NCI-H774 (cell line): ENCODE measurements at regions not wholly inside any gene's neighbourhood (a gene's known extent, or its start where the extent isn't known, plus 50 kb on each side); places are given as distances from the start of the nearest gene placed in this dataset.

ENCODE experiments used
- DNase-seq: peaks from one replicate; lab custom pipeline; 2025; lab: John Stamatoyannopoulos, UW

DNA sequence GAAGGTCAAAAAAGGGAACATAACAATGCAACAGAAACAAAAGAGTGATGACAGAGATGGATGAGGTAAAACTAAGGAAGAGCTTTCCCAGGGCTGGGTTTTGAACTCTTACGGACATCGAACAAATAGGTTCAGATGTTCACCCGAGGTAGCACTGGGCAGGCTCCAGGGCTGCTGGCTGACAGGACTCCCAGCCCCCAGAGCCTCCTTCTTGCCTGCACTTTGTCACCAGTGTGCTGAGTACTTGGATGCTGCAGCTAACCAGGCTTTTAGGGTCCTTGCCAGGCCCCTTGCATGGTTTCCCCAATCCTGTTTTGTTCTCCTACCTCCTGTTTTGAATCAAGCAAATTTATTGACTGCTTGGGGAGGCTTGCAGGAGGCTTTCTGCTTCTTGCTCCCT lies 322.9 kb downstream of the DYSF start:
- DNase-seq = no peak

DNA sequence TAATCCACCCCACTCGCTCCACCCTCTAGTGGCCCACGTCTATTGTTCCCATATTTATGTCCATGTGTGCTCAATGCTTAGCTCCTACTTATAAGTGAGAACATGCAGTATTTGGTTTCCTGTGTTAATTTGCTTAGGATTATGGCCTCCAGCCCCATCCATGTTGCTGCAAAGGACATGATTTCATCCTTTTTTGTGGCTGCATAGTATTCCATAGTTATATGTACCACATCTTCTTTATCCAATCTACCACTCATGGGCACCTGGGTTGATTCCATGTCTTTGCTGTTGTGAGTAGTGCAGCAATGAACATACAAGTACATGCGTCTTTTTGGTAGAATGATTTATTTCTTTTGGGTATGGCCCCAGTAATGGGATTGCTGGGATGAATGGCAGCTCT lies 319.9 kb downstream of the DYSF start:
- no peak for DNase-seq

DNA sequence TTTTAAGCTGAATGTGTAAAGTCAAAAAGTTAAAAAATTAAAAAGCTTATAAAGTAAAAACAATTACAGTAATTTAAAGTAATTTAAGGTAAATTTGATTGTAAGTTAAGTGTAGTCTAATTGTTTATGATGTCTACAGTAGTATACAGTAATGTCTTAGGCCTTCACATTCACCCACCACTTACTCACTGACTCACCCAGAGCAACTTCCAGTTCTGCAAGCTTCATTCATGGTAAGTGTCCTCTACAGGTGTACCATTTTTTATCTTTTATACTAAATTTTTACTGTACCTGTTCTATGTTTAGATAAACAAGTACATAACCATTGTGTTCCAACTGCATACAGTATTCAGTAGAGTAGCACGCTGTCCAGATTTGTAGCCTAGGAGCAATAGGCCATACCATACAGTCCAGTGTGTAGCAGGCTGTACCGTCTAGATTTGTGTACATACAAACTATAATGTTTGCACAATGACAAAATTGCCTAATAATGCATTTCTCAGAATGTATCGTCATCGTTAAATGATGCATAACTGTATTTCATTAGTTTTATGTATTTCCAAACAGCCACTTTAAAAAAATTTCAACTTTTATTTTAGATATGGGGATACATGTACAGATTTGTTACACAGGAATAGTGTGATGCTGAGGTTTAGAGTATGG lies 319.3 kb downstream of the DYSF start:
- DNase-seq = no peak

DNA sequence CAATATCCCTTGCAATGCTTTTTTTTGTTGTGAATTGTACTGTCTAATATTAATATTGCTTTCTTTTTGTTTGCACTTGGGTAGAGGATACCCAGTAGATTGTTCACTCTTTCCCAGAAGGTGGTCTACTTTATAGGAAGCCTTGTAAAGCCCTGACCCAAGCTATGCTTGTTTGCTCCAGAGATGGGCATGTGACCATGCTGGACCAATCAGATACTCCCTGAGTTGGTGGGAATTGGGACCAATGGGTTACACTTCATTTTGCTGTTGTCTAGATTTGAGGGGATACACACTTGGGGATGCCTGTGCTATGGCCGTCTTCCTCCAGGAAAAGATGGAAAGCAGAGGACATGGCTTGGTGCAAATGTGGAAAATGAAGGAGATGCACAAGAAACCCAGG lies 314.3 kb downstream of the DYSF start:
- DNase-seq = no peak

DNA sequence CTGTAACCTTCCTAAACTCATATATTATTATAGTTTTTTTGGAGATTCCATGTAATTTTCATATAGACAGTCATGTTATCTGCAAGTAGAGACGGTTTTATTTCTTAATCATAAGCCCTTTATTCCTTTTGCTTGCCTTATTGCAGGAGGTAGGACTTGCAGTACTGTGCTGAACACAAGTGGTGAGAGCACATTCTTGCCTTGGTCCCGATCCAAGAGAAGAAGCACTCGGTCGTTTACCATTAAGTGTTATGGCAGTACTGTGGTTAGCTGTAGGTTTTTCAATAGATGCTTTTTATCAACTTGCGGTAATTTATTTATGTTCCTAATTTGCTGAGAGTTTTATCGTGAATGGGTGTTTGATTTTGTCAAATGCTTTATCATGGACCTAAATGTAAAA lies 305.7 kb downstream of the DYSF start:
- DNase-seq = no peak

DNA sequence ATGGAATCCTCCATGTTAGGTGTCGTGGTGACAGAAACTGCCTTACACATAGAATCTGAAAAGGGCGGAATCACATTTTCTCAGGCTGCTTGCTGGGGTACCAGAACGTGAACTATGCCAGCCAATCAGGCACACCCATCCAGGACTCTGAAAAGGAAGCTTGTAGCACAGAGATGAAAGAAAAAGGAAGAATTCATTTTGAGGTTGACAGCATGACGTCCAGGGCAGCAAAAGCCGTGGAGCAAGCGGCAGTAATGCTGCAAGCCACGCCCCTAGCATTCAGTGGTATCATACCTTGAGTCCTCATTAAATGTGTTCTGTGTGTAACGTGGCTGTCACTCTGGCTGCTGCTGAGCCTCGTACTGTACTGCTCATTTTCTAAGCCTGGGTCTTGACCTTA lies 304.0 kb downstream of the DYSF start:
- DNase-seq = no peak

DNA sequence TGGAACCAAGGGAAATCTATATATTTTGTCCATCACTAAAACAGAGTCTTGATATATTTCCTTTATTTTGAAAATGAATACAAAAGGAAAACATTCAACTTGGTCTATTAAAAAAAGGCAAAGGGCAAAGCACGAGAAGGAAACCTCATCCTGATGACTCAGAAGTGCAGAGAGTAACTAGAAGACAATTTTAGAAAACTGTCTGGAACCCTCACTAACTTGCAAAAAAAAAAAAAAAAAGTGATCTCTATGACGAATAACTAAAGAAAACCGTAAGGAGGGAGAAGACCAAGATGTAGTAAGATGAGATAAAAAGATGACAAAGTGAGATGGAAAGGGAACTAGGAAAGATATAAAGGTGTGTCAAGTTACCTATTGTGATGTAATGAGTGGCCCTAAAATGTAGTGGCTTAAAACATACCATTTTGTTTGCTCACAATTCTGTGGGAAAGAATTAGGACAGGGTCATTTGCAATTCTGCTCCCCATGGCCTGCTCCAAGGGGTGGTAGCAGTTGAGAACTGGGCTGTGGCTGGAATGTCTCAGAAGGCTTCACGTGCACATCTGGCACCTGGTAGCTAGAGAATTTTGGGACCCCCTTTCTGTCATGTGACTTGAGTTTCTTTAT lies 303.0 kb downstream of the DYSF start:
- no peak for DNase-seq

DNA sequence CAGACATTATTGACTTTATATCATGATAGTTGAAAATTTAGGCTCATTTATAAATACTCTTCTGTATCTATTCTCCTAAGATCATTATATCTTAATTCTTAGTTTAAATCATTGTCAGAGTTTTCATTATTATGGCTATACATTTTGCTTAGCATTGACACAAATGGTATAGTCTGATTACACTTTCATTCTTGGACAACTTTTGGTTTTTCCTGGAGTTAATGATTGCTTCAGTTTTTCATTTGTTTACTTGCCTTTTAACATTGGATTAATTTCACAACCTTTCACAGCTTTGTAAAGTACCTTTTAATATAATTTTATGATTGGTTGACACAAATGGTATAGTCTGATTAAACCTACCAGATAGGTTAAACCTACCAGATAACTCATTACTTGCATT lies 298.2 kb downstream of the DYSF start:
- DNase-seq = no peak

DNA sequence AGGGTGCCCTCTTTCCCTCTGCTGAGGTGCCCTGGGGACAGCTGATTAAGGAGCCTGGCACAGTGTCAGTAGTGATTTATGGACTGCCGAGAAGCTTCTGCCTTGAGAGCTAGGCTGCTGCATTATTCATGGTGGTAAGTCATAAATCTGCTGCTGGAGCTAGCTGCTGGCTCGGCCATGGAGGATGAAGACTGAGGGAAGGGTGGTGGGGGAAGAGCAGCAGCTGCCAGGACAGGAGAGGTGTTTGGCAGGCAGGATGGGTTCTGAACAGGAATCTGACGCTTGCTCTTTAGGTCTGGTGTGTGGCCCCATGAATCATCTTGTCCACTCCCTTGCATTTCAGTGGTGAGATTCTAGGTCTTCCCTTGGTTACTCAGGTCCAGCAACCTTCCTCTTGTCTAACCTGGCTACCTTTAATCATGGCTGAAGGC lies 296.3 kb downstream of the DYSF start:
- DNase-seq = no peak

DNA sequence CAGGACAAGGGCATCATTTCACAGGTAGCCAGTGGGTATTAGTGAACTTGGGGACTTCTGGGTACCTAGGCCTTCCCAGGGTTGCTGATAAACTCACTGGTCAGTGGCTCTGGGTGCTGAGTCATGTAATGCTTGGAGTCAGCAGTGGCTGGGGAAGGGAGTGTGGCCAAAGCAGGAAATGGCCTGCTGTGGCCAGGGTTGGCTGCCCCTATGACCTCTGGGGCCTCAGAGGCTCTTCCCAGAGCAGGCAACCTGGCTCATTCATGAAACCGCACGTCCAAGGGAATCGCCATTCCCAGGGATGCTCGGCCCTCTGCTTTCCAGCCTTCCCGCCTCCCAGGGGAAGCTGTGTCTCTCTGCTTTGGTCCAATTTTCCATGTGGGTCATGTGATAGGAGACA lies 294.9 kb downstream of the DYSF start:
- no peak for DNase-seq

DNA sequence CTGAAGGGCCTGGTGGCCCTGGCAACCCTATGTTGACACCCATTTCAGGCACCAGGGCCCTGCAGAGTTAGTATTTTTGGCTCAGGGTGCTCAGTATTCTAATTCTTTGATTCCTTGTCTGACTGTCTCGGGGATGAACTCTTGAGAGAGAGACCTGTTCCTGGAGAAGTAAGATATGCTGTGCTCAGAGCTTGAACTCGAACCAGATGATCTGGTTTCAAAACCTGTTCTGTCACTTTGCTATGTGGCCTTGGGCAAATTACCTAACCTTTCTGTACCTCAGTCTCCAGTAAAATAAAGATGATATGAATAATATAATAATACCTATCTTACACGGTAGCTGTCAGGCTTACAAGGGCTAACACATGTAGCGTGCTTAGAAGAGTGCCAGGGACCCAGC lies 294.2 kb downstream of the DYSF start:
- no peak for DNase-seq

DNA sequence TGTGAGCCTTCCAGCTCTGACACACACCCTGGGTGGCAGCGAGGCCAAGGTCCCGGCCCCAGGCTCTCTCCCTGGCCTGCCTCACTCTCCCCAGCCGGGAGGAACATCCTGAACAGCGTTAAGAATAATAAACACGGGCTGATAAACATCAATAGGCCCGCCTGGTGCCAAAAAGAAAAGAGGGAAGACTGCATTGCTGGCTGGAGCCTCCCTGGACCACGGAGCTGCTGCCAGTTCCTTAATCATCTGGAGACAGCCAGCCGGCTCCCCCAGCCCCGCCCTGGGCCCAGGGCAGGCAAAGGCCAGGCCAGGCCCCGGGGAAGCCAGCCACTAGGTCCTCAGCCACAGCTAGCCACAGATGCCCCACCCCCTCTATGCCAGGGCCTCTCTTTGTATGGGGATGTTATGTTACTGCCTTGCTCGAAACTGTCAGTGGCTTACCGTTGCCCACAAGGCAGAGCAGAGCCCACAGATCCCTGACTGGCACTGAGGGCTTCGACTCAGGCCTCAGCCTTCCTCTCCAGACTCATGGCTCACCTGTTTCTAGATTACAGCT lies 293.7 kb downstream of the DYSF start:
- no peak for DNase-seq

DNA sequence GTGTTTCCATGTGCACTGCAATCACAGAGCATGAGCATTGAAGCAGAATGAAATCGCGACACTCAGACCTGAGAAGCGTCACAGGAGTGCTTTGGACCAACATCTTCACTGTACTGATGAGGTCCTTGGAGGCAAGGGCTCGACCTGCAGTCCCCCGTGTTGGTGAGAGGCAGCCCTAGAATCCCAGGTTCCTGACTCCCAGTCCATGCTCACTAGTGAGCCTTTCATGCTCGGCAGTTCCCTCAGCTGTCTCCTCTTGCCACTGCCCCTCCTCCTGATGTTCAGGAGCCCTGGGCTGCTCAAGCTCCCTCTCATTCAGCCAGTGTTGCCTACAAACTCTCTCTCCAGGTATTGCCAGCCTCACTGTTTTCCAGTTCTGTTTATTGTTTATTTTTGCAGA lies 291.4 kb downstream of the DYSF start:
- no peak for DNase-seq

DNA sequence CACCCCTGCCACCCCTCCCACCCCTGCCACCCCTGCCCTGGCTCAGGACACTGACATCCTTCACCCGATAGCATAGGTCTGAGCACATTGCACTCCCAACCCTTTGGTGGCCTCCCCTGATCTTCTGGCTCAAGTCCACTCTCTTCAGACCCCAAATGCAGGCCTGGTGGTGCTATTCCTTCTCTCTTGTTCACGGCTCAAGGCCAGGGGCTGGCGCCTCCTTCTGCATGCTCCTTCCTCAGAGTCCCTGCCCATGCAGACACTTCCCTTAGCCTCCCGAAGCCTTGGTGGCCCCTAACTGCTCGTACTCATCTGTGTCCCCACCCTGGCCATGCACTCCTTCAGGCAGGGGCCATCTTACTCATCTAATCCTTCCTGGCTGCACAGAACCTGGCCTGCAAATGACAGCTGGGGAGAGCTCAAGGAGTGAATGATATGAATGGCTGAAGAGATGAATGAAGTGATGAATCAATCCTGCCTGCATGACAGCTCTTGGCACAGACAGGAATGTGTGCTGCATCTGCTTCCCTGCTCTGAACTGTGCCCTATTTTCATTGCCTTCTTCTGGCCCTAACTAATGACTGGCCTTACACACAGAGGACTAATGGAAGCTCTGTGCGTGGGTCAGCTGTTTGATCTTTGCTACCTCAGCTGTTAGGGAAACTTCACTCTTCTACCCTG lies 290.8 kb downstream of the DYSF start:
- DNase-seq = peak; percentile 17

DNA sequence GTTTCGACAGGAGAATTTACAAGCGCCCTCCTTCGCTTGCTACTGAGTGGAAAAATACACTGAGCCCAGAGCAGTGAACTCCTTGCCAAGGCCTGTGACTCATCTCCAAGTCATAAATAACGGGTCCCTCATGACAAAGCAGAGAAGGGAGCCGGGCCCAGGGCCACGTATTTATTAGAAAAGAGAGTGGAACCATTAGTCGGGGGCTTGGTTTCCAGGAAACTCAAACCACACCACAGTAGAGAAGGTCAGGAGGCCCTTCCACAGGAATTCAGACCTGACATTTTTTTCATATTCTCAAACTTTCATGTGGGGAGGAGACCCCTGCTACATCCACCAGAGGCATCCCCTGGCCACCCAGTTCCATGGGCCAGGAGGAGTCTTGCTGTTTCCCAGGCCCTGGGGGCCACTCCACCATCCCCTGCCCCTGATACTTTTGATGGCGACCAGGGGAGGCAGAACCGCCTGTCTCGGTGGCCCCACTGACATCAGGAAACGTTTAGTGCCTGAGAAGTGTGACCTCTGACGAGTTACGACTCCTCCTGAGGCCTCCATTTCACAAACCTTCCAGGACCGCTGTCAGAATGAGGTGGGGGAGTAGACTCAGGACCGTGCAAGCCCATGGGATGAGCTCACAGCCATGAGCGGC lies 289.7 kb downstream of the DYSF start:
- no peak for DNase-seq

DNA sequence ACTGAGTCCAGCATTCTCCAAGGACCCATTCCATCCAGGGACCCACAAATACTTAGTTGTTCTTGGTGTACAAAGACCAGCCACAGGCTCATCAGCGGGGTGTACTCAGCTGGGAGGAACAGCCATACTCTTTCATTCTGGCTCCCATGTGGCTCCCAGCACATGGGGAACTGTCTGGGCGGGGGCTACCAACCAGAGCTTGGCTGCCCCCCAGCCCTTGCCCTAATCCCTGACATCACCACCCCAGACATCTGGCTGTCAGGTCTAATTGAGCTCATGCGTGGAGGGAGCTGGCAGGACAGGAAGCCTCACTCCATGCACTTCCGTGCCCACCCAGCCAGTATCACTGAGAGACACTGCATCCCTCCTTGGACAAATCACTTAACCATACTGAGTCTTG lies 283.6 kb downstream of the DYSF start:
- no peak for DNase-seq

DNA sequence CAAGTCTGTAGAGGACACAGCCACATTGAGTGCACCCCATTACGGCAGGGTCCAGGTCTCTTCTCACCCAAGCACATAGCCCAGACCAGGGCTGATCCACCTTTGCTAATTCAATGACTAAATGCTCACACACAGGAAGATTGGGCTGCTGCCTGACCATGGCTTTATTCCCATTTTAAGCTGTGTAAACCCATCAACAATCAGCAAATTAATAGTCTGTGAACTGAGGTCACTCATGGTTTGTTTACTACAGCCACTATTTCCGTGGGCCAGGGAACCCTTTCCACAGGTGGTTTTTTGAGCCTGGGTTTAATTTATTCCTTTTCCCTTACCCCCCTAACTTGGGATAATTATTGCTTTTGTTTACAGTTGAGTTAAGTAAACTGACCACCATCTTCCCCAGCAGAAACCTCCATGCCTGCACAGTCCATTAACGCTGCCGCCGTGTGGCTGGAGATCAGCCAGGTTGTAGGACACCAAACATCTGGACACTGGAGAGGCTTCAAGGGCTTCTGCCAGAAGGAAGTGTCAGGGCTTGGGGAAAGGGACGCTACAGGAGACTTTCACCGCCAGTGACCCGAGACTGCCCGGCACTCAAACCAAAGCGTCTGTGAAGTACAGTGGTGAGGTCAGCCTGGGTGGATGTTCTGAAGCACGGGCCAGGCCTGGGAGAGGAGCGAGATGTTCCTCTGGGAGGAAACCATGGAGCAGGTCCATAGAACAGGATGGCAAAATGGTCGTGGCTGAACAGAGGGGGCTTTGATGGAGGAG lies 282.9 kb downstream of the DYSF start:
- peak; percentile 32 for DNase-seq
